Hepatic stellate cell (primary cell): ENCODE measurements at regions not wholly inside any gene's neighbourhood (a gene's known extent, or its start where the extent isn't known, plus 50 kb on each side); places are given as distances from the start of the nearest gene placed in this dataset.
"Not testable (repeated sequence)": the region's sequence is repeated elsewhere in the genome, so short reads cannot be mapped to it uniquely, and the experiment has no call there.

Experiments
- DNase-seq: peaks from one replicate; pipeline ENCODE4 v3.0.0; 2011; ENCODE audit warnings: low spot score

- DNase-seq, result no peak
These were observed 97.5 kb upstream of the RPS6KA2 start for GRCh38 chr6:166724576-166724975.

GRCh38 chr6:166722785-166723184, 95.7 kb upstream of the RPS6KA2 start:
- no peak for DNase-seq

- DNase-seq, result no peak
These were observed 94.5 kb upstream of the RPS6KA2 start for GRCh38 chr6:166721576-166721975.

GRCh38 chr6:166720856-166721255, 93.8 kb upstream of the RPS6KA2 start:
- no peak for DNase-seq

- DNase-seq, result no peak
These were observed 92.0 kb upstream of the RPS6KA2 start for GRCh38 chr6:166719019-166719418.

GRCh38 chr6:166718516-166718915, 91.5 kb upstream of the RPS6KA2 start:
- DNase-seq, result no peak

- DNase-seq, result no peak
These were observed 90.0 kb upstream of the RPS6KA2 start for GRCh38 chr6:166716910-166717617.

- DNase-seq, result no peak
These were observed 88.9 kb upstream of the RPS6KA2 start for GRCh38 chr6:166715992-166716391.

- DNase-seq, result no peak
These were observed 88.0 kb upstream of the RPS6KA2 start for GRCh38 chr6:166715065-166715464.

- DNase-seq, result no peak
These were observed 87.5 kb upstream of the RPS6KA2 start for GRCh38 chr6:166714581-166714980.

GRCh38 chr6:166714187-166714510, 87.1 kb upstream of the RPS6KA2 start:
- no peak for DNase-seq

- no peak for DNase-seq
These were observed 86.6 kb upstream of the RPS6KA2 start for GRCh38 chr6:166713434-166714186.

- DNase-seq, result no peak
These were observed 85.5 kb upstream of the RPS6KA2 start for GRCh38 chr6:166712286-166713228.

- DNase-seq, result no peak
These were observed 83.0 kb upstream of the RPS6KA2 start for GRCh38 chr6:166710084-166710483.

- DNase-seq, result no peak
These were observed 81.4 kb upstream of the RPS6KA2 start for GRCh38 chr6:166708460-166708859.

GRCh38 chr6:166707045-166707444, 80.0 kb upstream of the RPS6KA2 start:
- DNase-seq, result peak; percentile 23

GRCh38 chr6:166705069-166705468, 78.0 kb upstream of the RPS6KA2 start:
- no peak for DNase-seq

GRCh38 chr6:166704171-166704570, 77.1 kb upstream of the RPS6KA2 start:
- no peak for DNase-seq

- DNase-seq, result no peak
These were observed 76.2 kb upstream of the RPS6KA2 start for GRCh38 chr6:166703149-166703710.

- DNase-seq, result not testable (repeated sequence)
These were observed 74.4 kb upstream of the RPS6KA2 start for GRCh38 chr6:166701424-166701823.

- not testable (repeated sequence) for DNase-seq
These were observed 73.8 kb upstream of the RPS6KA2 start for GRCh38 chr6:166700871-166701270.

GRCh38 chr6:166697113-166697512, 70.1 kb upstream of the RPS6KA2 start:
- no peak for DNase-seq
